B cell (primary cell): ENCODE measurements at regions not wholly inside any gene's neighbourhood (a gene's known extent, or its start where the extent isn't known, plus 50 kb on each side); places are given as distances from the start of the nearest gene placed in this dataset.

Experiments used
- ATAC-seq: fragments of 200-7000 bp; cut with Tn5 transposase; one replicate; pipeline ENCODE4 v1.10.0; 2021; ENCODE audit warnings: low read depth, mild to moderate bottlenecking, moderate number of reproducible peaks, moderate library complexity
- CTCF ChIA-PET: fragments of 350-600 bp; sonication (Branson Sonifier 250); formaldehyde crosslinking; loops from one replicate; lab custom pipeline; 2021; ENCODE audit warnings: antibody characterized with exemption, inconsistent platforms; lab: Charles Lee
- POLR2A ChIA-PET: fragments of 350-600 bp; sonication (Branson Sonifier 250); formaldehyde crosslinking; loops from one replicate; lab custom pipeline; 2021; ENCODE audit warnings: antibody characterized with exemption; lab: Charles Lee
- DNase-seq: peaks from one replicate; pipeline ENCODE4 v3.0.0; 2013
- H2AFZ ChIP-seq: 2 replicates; pipeline ENCODE4 v1.6.1; 2012; ENCODE audit warnings: mild to moderate bottlenecking, low read depth, low read length; ENCODE audit not compliant: insufficient read depth, poor library complexity, severe bottlenecking
- H3K27ac ChIP-seq, 2 donors: 1 replicate in 1 of 2; 2 replicates in 1 of 2; pipeline ENCODE4 v1.5.1; 2012 to 2013; ENCODE audit warnings: low read length in 2 of 2, mild to moderate bottlenecking in 2 of 2, moderate library complexity in 1 of 2
- H3K27me3 ChIP-seq, 4 experiments: fragments of 200-600 bp in 1 of 4; sonication (generic) in 1 of 4; replicated peaks in 1 of 4; 1 replicate in 2 of 4; 2 replicates in 2 of 4; pipeline versions ENCODE4 v1.6.1 to v1.7.0; 2013 to 2016; ENCODE audit warnings: low read length in 3 of 4, mild to moderate bottlenecking in 2 of 4, mixed read lengths in 1 of 4, moderate library complexity in 1 of 4; ENCODE audit not compliant: insufficient read depth in 4 of 4, control insufficient read depth in 3 of 4; ENCODE audit errors: control extremely low read depth in 1 of 4
- H3K36me3 ChIP-seq, 2 experiments: replicated peaks in 1 of 2; 1 replicate in 1 of 2; 2 replicates in 1 of 2; pipeline versions ENCODE4 v1.6.1 to v1.7.1; 2013; ENCODE audit warnings: low read length in 1 of 2; ENCODE audit not compliant: insufficient read depth in 2 of 2, control insufficient read depth in 1 of 2; ENCODE audit errors: control extremely low read depth in 1 of 2, extremely low read depth in 1 of 2
- H3K4me1 ChIP-seq, 2 donors: fragments of 200-600 bp in 1 of 2; sonication (generic) in 1 of 2; 1 replicate in 1 of 2; 2 replicates in 1 of 2; pipeline versions ENCODE4 v1.5.1 to v1.6.1; 2013 to 2017; ENCODE audit warnings: low read length in 2 of 2; ENCODE audit not compliant: control insufficient read depth in 2 of 2, insufficient read depth in 2 of 2
- H3K4me2 ChIP-seq: replicated peaks from 2 replicates; pipeline ENCODE3; 2012; ENCODE audit warnings: mild to moderate bottlenecking, low read depth, low read length; ENCODE audit not compliant: poor library complexity, severe bottlenecking
- H3K4me3 ChIP-seq, 5 experiments: fragments of 200-600 bp in 1 of 5; sonication (generic) in 1 of 5; 1 replicate in 3 of 5; 2 replicates in 2 of 5; pipeline versions ENCODE4 v1.5.1 to v1.7.0; 2011 to 2016; ENCODE audit warnings: low read length in 4 of 5, mild to moderate bottlenecking in 4 of 5, low read depth in 2 of 5, control low read depth in 1 of 5, moderate library complexity in 1 of 5; ENCODE audit not compliant: insufficient read depth in 1 of 5; ENCODE audit errors: control extremely low read depth in 1 of 5, extremely low read depth in 1 of 5
- H3K79me2 ChIP-seq: fragments of 200-600 bp; sonication (generic); one replicate; pipeline ENCODE4 v1.6.0; 2016; ENCODE audit warnings: low read length; ENCODE audit not compliant: control insufficient read depth, insufficient read depth
- H3K9ac ChIP-seq: fragments of 200-600 bp; sonication (generic); 2 replicates; pipeline ENCODE4 v1.6.1; 2017; ENCODE audit warnings: mild to moderate bottlenecking, low read length, moderate library complexity
- H3K9me3 ChIP-seq, 3 donors: one replicate each; pipeline versions ENCODE4 v1.6.1 to v1.7.1; 2013; ENCODE audit warnings: low read length in 2 of 3; ENCODE audit not compliant: control insufficient read depth in 2 of 3, insufficient read depth in 1 of 3; ENCODE audit errors: control extremely low read depth in 1 of 3
- H4K20me1 ChIP-seq: 2 replicates; pipeline ENCODE4 v1.6.0; 2012; ENCODE audit warnings: mild to moderate bottlenecking, low read length; ENCODE audit not compliant: insufficient read depth, control insufficient read depth, poor library complexity, severe bottlenecking
- H3K27ac Mint-ChIP-seq: one replicate; pipeline ENCODE4 v1.8.0; 2021; ENCODE audit warnings: mixed read lengths
- H3K27me3 Mint-ChIP-seq: one replicate; pipeline ENCODE4 v1.8.0; 2021; ENCODE audit warnings: mixed read lengths
- H3K4me1 Mint-ChIP-seq: one replicate; pipeline ENCODE4 v1.8.0; 2021; ENCODE audit warnings: mixed read lengths
- H3K4me3 Mint-ChIP-seq: one replicate; pipeline ENCODE4 v1.8.0; 2021; ENCODE audit warnings: mixed read lengths
- H3K9me3 Mint-ChIP-seq: one replicate; pipeline ENCODE4 v1.8.0; 2022; ENCODE audit warnings: mixed read lengths; ENCODE audit not compliant: insufficient read depth
- CTCF ChIP-seq: fragments of 200-600 bp; IDR thresholded peaks from one replicate; pipeline ENCODE4 v1.8.0; 2022; ENCODE audit warnings: antibody characterized with exemption, mild to moderate bottlenecking
- EZH2 ChIP-seq: IDR thresholded peaks from 2 replicates; pipeline ENCODE4 v1.6.1; 2012; ENCODE audit warnings: borderline replicate concordance, low read depth, mild to moderate bottlenecking, moderate library complexity, low read length; ENCODE audit not compliant: insufficient read depth, poor library complexity, severe bottlenecking
- WGBS: methylation state at CpG from one replicate; pipeline ENCODE4 v1.1.5; 2013; ENCODE audit warnings: missing lambda C conversion rate; ENCODE audit not compliant: insufficient coverage; 5-methylcytosine and 5-hydroxymethylcytosine counted together
- intact Hi-C: fragments of 100-400 bp; cut with micrococcal nuclease; formaldehyde crosslinking; loops from one replicate; pipeline ENCODE4 v1.10.0; 2022

GRCh38 chr1:81729818-81730217, 70.9 kb upstream of the ADGRL2 start:
- Mint-ChIP-seq H3K4me3 (no peak overlapping the region), H3K9me3 (no peaks in the 10 kb centered on the region), H3K27me3 (no peaks in the 10 kb centered on the region), H3K27ac (no peak overlapping the region), H3K4me1 (no peaks in the 10 kb centered on the region)
- ATAC-seq (no peak), DNase-seq (no peak)
- Histone ChIP-seq H2AFZ (no peak overlapping the region), H3K4me3 (no peak overlapping the region), H3K79me2 (no peaks in the 10 kb centered on the region), H3K9ac (no peak overlapping the region), H3K4me2 (no peak overlapping the region), H4K20me1 (no peaks in the 10 kb centered on the region), H3K9me3 (no peaks in the 10 kb centered on the region), H3K36me3 (no peaks in the 10 kb centered on the region), H3K4me1 (no peaks in the 10 kb centered on the region), H3K27ac (no peak overlapping the region), H3K27me3 (no peaks in the 10 kb centered on the region)
- WGBS, result 100% methylated on average over 1 of the region's 2 CpGs
- ChIA-PET POLR2A (no interaction called here), CTCF (no interaction called here)
- TF ChIP-seq EZH2 (no peak), CTCF (no peak)
- intact Hi-C loops, result no loop called here

DNA sequence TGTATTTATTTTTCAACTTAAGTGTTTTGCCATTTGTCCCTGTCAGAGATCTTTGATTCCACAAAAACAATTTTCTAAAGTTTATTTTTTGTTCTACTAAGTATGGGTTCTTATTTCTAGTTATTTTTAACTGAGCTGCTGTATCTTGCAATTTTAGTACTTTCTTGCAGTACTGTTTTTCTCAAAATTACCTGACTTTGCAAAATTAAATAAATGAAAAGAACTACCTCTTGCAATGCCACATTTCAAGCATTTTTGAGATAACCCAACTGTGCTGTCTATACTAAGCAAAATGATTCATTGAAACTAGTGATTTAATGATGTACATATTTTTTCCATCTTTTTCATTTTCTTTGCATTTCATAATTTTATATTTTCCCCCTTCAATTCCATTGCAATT, 71.5 kb upstream of the ADGRL2 start:
- no peak for ATAC-seq
- Mint-ChIP-seq H3K9me3 (no peaks in the 10 kb centered on the region), H3K27me3 (no peaks in the 10 kb centered on the region), H3K4me1 (no peaks in the 10 kb centered on the region), H3K27ac (no peak overlapping the region), H3K4me3 (no peak overlapping the region)
- Histone ChIP-seq H3K4me2 (no peak overlapping the region), H3K27ac (no peak overlapping the region), H3K4me3 (no peak overlapping the region), H3K4me1 (no peaks in the 10 kb centered on the region), H3K9me3 (no peaks in the 10 kb centered on the region), H4K20me1 (no peaks in the 10 kb centered on the region), H3K36me3 (no peaks in the 10 kb centered on the region), H3K79me2 (no peaks in the 10 kb centered on the region), H3K27me3 (no peaks in the 10 kb centered on the region), H2AFZ (no peak overlapping the region), H3K9ac (no peak overlapping the region)
- no peak for DNase-seq
- ChIA-PET POLR2A (no interaction called here), CTCF (no interaction called here)
- intact Hi-C loops, result no loop called here
- no peak for TF ChIP-seq EZH2
- TF ChIP-seq CTCF, result no peak
